HT-29 (cell line): ENCODE measurements at regions not wholly inside any gene's neighbourhood (a gene's known extent, or its start where the extent isn't known, plus 50 kb on each side); places are given as distances from the start of the nearest gene placed in this dataset.
"Not testable (repeated sequence)": the region's sequence is repeated elsewhere in the genome, so short reads cannot be mapped to it uniquely, and the experiment has no call there.

Experiments
- DNase-seq: peaks from one replicate; pipeline ENCODE4 v3.0.0-alpha.2; 2015; ENCODE audit warnings: low spot score

GRCh38 chr18:2219706-2220105 is 351.6 kb downstream of the METTL4 start:
- DNase-seq, result no peak

GRCh38 chr18:2222270-2223185 is 348.8 kb downstream of the METTL4 start:
- peak; percentile 91 for DNase-seq

GRCh38 chr18:2223449-2223848 is 347.9 kb downstream of the METTL4 start:
- DNase-seq, result peak; percentile 6

- DNase-seq, result peak; percentile 84
These were observed 347.5 kb downstream of the METTL4 start for GRCh38 chr18:2223849-2224248.

GRCh38 chr18:2236232-2236631 is 335.1 kb downstream of the METTL4 start:
- no peak for DNase-seq

- no peak for DNase-seq
These were observed 333.6 kb downstream of the METTL4 start for GRCh38 chr18:2237706-2238105.

GRCh38 chr18:2240311-2240705 is 331.0 kb downstream of the METTL4 start:
- no peak for DNase-seq

GRCh38 chr18:2244641-2245040 is 326.7 kb downstream of the METTL4 start:
- no peak for DNase-seq

GRCh38 chr18:2247101-2247500 is 324.2 kb downstream of the METTL4 start:
- DNase-seq, result not testable (repeated sequence)

- no peak for DNase-seq
These were observed 316.3 kb downstream of the METTL4 start for GRCh38 chr18:2254977-2255376.

GRCh38 chr18:2256577-2256976 is 314.7 kb downstream of the METTL4 start:
- no peak for DNase-seq

- DNase-seq, result no peak
These were observed 312.4 kb downstream of the METTL4 start for GRCh38 chr18:2258954-2259353.

GRCh38 chr18:2263303-2263890 is 307.9 kb downstream of the METTL4 start:
- no peak for DNase-seq

- DNase-seq, result no peak
These were observed 296.7 kb downstream of the METTL4 start for GRCh38 chr18:2274613-2275012.

GRCh38 chr18:2281086-2281485 is 290.2 kb downstream of the METTL4 start:
- DNase-seq, result no peak

GRCh38 chr18:2281523-2282199 is 289.6 kb downstream of the METTL4 start:
- peak; percentile 16 for DNase-seq

GRCh38 chr18:2293109-2293839 is 278.0 kb downstream of the METTL4 start:
- DNase-seq, result no peak

- DNase-seq, result no peak
These were observed 270.0 kb downstream of the METTL4 start for GRCh38 chr18:2301316-2301715.

- DNase-seq, result no peak
These were observed 269.3 kb downstream of the METTL4 start for GRCh38 chr18:2302012-2302411.

GRCh38 chr18:2302628-2303516 is 268.4 kb downstream of the METTL4 start:
- DNase-seq, result peak; percentile 69
